ENCODE measurements at regions not wholly inside any gene's neighbourhood (a gene's known extent, or its start where the extent isn't known, plus 50 kb on each side); places are given as distances from the start of the nearest gene placed in this dataset.

- TF ChIP-seq BCLAF1 (IDR thresholded peaks at IDR 0.05; ENCODE audit: borderline replicate concordance in 1 of 2, control insufficient read depth in 1 of 2, low read depth in 2 of 2, low read length in 1 of 2) (no peak), NRF1 (conservative IDR thresholded peaks at IDR 0.05 in 1 of 2, IDR thresholded peaks at IDR 0.05 in 1 of 2) (no peak), GATAD2B (IDR thresholded peaks at IDR 0.05; ENCODE audit: borderline replicate concordance) (no peak), MTA1 (IDR thresholded peaks at IDR 0.05; ENCODE audit: borderline replicate concordance) (no peak), COPS2 (conservative IDR thresholded peaks at IDR 0.05) (no peak), MCM7 (IDR thresholded peaks at IDR 0.05) (no peak), ZNF197 (CRISPR knock-in tag; IDR thresholded peaks at IDR 0.05; ENCODE audit: low read depth) (no peak)
Observed at GRCh38 chr10:28935061-28935460, 257.7 kb downstream of the BAMBI start (continued).

GRCh38 chr10:28937959-28938358 is 260.6 kb downstream of the BAMBI start:
- H3K4me1 ChIP-seq (replicated peaks in 1 of 2; ENCODE audit: control insufficient read depth in 2 of 2, insufficient read depth in 2 of 2, low read length in 2 of 2), result peaks cover 0 to 3% of the 10 kb centered on the region in 2 experiments; a peak in 2 of 5 replicates
- TF ChIP-seq HMG20A (CRISPR knock-in tag; conservative IDR thresholded peaks at IDR 0.05), result no peak
- TF ChIP-seq SMARCB1 (IDR thresholded peaks at IDR 0.05; ENCODE audit: insufficient read length, low read depth), result no peak
- TF ChIP-seq TAL1 (IDR thresholded peaks at IDR 0.05), result no peak
- no peak for TF ChIP-seq DPF2 (IDR thresholded peaks at IDR 0.05)
- no peak for TF ChIP-seq RBM22 (IDR thresholded peaks at IDR 0.05; ENCODE audit: low read depth, low read length, poor library complexity, severe bottlenecking)
- no peak for TF ChIP-seq ZNF785 (CRISPR knock-in tag; IDR thresholded peaks at IDR 0.05)
- no peak for TF ChIP-seq CHD1 (IDR thresholded peaks at IDR 0.05; ENCODE audit: low read length)
- no peak for TF ChIP-seq ZNF124 (CRISPR knock-in tag; IDR thresholded peaks at IDR 0.05)
- TF ChIP-seq ZFX (CRISPR knock-in tag; IDR thresholded peaks at IDR 0.05), result no peak
- TF ChIP-seq ATF1 (CRISPR knock-in tag; IDR thresholded peaks at IDR 0.05), result no peak
- TF ChIP-seq ATF1 (tag; IDR thresholded peaks at IDR 0.05), result no peak
- TF ChIP-seq KAT7 (CRISPR knock-in tag; IDR thresholded peaks at IDR 0.05; ENCODE audit: borderline replicate concordance), result no peak
- TF ChIP-seq ZNF121 (CRISPR knock-in tag; conservative IDR thresholded peaks at IDR 0.05), result no peak
- TF ChIP-seq SFPQ (IDR thresholded peaks at IDR 0.05; ENCODE audit: low read depth, low read length), result no peak

More at GRCh38 chr10:28937959-28938358, 260.6 kb downstream of the BAMBI start:
- Histone ChIP-seq H3K9me1 (ENCODE audit: control insufficient read depth, insufficient read depth, low read length) (no peaks in the 10 kb centered on the region), H3K27ac (ENCODE audit: extremely low read depth, low read depth, low read length) (no peak overlapping the region), H3K9me3 (replicated peaks; ENCODE audit: control insufficient read depth, insufficient read depth, low read depth, low read length) (no peaks in the 10 kb centered on the region), H3K27me3 (ENCODE audit: control insufficient read depth in 2 of 2, insufficient read depth in 2 of 2, low read length in 2 of 2) (no peaks in the 10 kb centered on the region), H3K4me2 (ENCODE audit: insufficient read depth, low read length) (no peak overlapping the region), H2AFZ (ENCODE audit: low read depth, low read length) (no peak overlapping the region), H4K20me1 (replicated peaks; ENCODE audit: control insufficient read depth, insufficient read depth, low read length) (no peaks in the 10 kb centered on the region), H3K9ac (ENCODE audit: insufficient read depth in 1 of 2, low read depth in 2 of 2, low read length in 2 of 2) (no peak overlapping the region), H3K36me3 (ENCODE audit: control insufficient read depth, insufficient read depth, low read length) (no peaks in the 10 kb centered on the region), H3K4me3 (no peak overlapping the region), H3K79me2 (ENCODE audit: control insufficient read depth, insufficient read depth, low read length) (no peaks in the 10 kb centered on the region)
- intact Hi-C loops (cut with micrococcal nuclease), result no loop called here
- no peak for FAIRE-seq
- in situ Hi-C loops (cut with MboI), result no loop called here
- 59% methylated on average over 7 of the region's 7 CpGs for WGBS (ENCODE audit: insufficient coverage, low coverage, missing lambda C conversion rate)
- no TSS peak for BruUV-seq (replicated peaks)
- no peak for DNase-seq (ENCODE audit: extremely low read depth in 1 of 4, low spot score in 3 of 4)
- ChIA-PET POLR2A (interaction anchor here (1.0 kb wide), 1 partner anchor 8 kb away, joined by 3 read pairs; no protein-coding TSS in a partner anchor), CTCF (ENCODE audit: low intra/inter-chr PET ratio) (no interaction called here)
- no peak for ATAC-seq
